ENCODE measurements at regions not wholly inside any gene's neighbourhood (a gene's known extent, or its start where the extent isn't known, plus 50 kb on each side); places are given as distances from the start of the nearest gene placed in this dataset.

DNA sequence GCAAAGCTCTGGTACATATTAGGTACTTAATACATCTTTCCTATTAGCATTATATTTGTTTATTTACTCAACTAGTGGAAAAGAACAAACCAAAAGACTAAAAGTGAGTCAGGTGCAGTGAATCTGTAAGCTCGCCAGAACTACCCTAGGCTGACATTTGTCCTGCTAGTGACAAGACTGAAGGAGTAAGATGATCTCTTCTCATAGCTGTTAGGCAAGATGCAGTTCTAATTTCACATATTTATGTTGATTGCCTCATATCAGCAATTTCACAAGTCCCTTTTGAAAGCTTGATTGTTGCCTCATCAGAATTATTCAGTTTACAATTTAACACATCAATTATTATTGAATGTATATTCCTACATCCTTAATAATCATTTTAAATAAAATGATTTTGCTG is 293.0 kb upstream of the NAV3 start:
- TF ChIP-seq, protein P1, sequence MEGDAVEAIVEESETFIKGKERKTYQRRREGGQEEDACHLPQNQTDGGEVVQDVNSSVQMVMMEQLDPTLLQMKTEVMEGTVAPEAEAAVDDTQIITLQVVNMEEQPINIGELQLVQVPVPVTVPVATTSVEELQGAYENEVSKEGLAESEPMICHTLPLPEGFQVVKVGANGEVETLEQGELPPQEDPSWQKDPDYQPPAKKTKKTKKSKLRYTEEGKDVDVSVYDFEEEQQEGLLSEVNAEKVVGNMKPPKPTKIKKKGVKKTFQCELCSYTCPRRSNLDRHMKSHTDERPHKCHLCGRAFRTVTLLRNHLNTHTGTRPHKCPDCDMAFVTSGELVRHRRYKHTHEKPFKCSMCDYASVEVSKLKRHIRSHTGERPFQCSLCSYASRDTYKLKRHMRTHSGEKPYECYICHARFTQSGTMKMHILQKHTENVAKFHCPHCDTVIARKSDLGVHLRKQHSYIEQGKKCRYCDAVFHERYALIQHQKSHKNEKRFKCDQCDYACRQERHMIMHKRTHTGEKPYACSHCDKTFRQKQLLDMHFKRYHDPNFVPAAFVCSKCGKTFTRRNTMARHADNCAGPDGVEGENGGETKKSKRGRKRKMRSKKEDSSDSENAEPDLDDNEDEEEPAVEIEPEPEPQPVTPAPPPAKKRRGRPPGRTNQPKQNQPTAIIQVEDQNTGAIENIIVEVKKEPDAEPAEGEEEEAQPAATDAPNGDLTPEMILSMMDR (IDR thresholded peaks at IDR 0.05): no peak
- TF ChIP-seq EZH2 (IDR thresholded peaks at IDR 0.05): no peak

Measured in neural progenitor cell (in vitro differentiated cells).